GM10266 (cell line): ENCODE measurements at regions not wholly inside any gene's neighbourhood (a gene's known extent, or its start where the extent isn't known, plus 50 kb on each side); places are given as distances from the start of the nearest gene placed in this dataset.

Source experiments
- DNase-seq: peaks from one replicate; pipeline ENCODE4 v3.0.0; 2012; ENCODE audit errors: extremely low spot score
- TF ChIP-seq, protein P1 (sequence below): IDR thresholded peaks from 2 replicates; pipeline ENCODE4 v1.5.1; 2012; ENCODE audit warnings: mild to moderate bottlenecking, low read depth; ENCODE audit not compliant: control insufficient read depth, insufficient read depth; ENCODE audit errors: missing control alignments

DNA sequence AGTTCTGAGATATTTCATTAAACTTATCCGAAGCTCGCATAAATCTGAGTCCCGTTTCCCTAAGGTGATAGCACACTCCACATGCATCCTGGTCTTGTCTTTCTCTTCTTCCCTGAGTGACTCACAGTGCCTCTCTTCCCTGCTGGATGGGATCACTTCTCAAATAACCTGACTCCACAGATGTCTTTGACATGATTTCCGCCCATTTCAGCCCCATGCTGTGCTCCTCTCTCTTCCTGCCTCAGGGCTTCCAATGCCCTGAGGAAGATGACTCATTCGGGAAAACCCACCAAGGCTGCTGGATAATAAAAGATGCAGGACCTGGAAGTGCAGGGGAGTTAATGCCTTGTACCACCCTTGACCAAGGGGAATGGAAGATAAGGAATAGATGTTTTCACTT, 441.7 kb upstream of the SOX11 start:
- no peak for DNase-seq
- TF ChIP-seq, protein P1, sequence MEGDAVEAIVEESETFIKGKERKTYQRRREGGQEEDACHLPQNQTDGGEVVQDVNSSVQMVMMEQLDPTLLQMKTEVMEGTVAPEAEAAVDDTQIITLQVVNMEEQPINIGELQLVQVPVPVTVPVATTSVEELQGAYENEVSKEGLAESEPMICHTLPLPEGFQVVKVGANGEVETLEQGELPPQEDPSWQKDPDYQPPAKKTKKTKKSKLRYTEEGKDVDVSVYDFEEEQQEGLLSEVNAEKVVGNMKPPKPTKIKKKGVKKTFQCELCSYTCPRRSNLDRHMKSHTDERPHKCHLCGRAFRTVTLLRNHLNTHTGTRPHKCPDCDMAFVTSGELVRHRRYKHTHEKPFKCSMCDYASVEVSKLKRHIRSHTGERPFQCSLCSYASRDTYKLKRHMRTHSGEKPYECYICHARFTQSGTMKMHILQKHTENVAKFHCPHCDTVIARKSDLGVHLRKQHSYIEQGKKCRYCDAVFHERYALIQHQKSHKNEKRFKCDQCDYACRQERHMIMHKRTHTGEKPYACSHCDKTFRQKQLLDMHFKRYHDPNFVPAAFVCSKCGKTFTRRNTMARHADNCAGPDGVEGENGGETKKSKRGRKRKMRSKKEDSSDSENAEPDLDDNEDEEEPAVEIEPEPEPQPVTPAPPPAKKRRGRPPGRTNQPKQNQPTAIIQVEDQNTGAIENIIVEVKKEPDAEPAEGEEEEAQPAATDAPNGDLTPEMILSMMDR, result no peak

DNA sequence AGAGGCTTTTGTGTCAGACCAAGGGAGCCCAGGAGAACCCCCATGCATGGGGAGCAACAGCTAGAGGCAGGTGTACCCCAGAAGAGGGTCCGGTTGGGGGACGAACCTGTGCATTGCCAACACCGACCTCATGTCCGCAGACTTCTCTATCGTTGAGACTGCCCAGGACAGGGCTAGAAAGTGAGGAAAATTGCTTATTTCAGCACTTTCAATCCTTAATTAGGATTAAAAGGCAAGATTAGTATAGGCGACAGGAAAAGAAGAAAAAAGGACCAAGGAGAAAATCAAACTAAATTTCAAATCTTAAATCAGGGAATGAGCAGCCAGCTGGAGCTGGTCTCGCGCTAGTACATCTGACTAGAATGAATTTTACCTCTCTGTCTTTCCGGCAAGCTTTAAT, 438.9 kb upstream of the SOX11 start:
- DNase-seq, result no peak
- TF ChIP-seq, protein P1, result no peak

DNA sequence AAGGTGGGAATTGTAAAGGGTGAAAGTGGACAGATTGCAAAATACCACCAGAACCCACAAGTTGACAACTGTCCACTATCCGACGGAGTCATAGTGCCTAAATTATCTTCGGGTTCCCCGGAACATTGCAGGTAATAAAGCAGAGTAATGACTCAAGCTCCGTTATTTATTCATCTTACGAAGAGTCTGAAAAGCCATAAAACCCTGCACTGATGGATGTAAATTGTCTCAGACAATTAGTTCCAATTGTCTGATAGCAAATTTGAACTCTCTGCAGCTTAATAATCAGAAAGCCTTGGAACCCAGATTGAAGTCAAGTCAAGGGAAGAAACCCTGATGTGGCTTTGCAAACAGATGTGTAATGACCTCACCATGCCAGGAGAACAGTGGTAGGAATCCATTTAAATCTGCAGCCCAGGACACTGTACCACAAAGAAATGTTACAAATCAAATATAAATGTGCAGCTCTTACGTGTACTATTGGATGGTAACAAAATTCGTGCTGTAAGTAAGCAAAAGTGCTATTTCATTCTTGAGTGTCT, 437.3 kb upstream of the SOX11 start:
- TF ChIP-seq, protein P1, result no peak
- no peak for DNase-seq

DNA sequence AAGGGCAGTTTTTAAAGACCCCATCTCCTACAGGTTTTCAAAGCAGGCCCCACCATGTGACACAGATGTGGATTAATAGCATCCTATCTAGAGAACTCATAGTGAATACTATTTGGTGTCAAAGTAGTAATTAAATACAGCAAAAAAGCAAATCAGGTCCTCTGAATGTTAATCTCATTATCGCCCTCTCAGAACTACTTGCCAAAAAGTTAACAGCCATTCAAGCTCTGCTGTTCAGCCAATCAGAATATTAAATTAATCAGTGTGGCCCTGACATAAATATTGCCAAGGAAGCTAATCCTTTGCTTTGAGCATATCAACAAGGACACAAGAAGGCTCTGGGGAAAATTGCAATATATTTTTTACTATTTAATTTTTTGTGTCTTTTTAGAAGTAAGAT, 428.9 kb upstream of the SOX11 start:
- TF ChIP-seq, protein P1, result no peak
- no peak for DNase-seq

DNA sequence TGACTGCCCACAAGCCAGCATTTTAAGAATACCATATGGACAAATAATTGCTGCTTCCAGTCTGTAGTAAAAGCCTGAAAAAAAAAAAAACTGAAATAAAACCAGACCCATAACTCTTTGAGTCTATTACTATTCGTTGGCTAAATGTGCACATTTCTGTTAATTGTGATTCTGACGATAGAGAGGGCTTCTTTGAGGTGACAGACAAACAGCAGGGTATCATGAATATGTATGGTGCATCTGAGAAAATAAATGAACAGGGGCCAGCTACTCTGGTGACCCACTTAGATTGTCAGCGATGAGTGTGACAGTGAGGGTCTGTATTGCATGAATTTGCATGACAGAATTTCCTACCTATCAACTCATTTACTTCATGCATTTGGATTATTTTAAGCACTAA, 427.8 kb upstream of the SOX11 start:
- TF ChIP-seq, protein P1, result no peak
- DNase-seq, result no peak

DNA sequence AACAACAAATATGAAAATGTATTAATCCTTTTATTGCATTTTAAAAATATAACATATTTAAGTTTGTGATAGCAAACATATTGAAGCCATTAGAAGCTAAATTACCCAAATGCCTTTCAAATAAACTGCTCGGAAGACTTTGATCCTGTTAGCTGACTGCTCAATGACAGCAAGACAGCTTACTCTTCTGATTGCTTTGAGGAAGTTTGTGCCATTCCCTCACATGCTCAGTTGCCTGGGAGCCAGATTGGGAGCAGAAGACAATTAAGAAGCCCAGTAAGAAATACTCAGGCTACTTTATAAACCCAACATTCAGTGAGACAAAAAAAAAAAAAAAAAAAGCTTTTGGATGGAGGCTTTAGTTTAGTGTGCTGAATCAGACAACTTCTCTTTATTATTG, 407.1 kb upstream of the SOX11 start:
- no peak for DNase-seq
- TF ChIP-seq, protein P1, result no peak

DNA sequence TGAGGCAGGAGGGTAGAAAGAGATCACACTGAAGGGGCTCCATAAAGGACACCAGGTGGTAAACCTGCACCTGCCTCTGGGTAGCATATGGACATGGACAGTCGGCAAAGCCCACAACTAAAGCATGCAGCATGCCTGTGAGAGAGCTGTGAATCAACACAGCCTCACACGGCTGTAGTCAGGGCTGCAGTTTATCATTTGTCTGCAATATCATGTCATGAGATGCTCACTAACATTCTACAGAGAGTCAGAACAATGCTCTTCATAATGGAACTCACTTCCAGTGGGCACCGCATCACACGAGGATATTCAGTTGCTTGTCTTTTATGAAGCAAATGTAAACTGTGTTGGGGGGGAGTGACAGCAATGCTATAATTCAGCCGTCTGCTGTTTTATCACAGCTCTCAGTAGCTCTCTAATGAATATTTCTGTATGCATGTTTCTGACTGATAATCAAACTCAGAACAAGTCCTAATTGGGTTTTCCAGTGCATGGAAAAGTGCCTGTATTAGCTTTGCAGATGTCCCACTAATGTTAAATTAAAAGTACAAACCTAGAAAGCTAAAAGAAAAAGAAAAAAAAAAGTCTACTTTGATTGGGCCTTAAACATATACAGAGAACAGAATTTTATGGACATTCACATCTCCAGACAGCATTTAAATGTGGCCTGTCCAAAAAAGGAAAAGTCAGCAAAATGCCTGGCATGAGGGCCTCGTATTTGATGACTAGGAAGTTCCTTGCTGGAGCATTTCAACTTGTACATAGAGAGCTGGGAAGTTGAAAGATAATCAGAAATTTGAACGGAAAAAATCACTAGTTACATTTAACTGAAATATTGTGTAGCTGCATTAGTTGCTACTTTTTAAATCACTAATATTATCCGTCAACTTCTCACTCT, 406.1 kb upstream of the SOX11 start:
- DNase-seq, result no peak
- TF ChIP-seq, protein P1, result no peak
